Keratinocyte (primary cell): ENCODE measurements at regions not wholly inside any gene's neighbourhood (a gene's known extent, or its start where the extent isn't known, plus 50 kb on each side); places are given as distances from the start of the nearest gene placed in this dataset.

Experiments used
- DNase-seq: peaks from one replicate; pipeline ENCODE4 v3.0.0-alpha.2; 2011; ENCODE audit warnings: low read depth, missing footprints, low spot score
- FAIRE-seq: peaks from 2 replicates; lab custom pipeline; 2011; peaks lifted over from hg19 to GRCh38; lab: Jason Lieb, UNC
- H2AFZ ChIP-seq: 2 replicates; pipeline ENCODE4 v1.6.0; 2012; ENCODE audit warnings: low read length, control low read depth, inconsistent platforms; ENCODE audit not compliant: control insufficient read depth
- H3K27ac ChIP-seq: 2 replicates; pipeline ENCODE4 v1.5.1; 2011; ENCODE audit warnings: low read length; ENCODE audit not compliant: control insufficient read depth, insufficient read depth
- H3K27me3 ChIP-seq: 3 replicates; pipeline ENCODE4 v1.6.0; 2011; ENCODE audit warnings: low read length; ENCODE audit not compliant: control insufficient read depth, insufficient read depth; ENCODE audit errors: extremely low read depth
- H3K36me3 ChIP-seq, 2 experiments: 2 replicates in 1 of 2; 3 replicates in 1 of 2; pipeline ENCODE4 v1.5.1; 2011; ENCODE audit warnings: low read length in 2 of 2, mild to moderate bottlenecking in 1 of 2; ENCODE audit not compliant: control insufficient read depth in 2 of 2, insufficient read depth in 2 of 2; ENCODE audit errors: extremely low read depth in 1 of 2
- H3K4me1 ChIP-seq: 3 replicates; pipeline ENCODE4 v1.5.1; 2011; ENCODE audit warnings: low read length; ENCODE audit not compliant: control insufficient read depth, insufficient read depth; ENCODE audit errors: extremely low read depth
- H3K4me2 ChIP-seq: 3 replicates; pipeline ENCODE4 v1.6.0; 2011; ENCODE audit warnings: low read depth, low read length; ENCODE audit not compliant: control insufficient read depth, insufficient read depth; ENCODE audit errors: extremely low read depth
- H3K4me3 ChIP-seq, 3 experiments: fragments of 200-600 bp in 1 of 3; sonication (generic) in 1 of 3; 2 replicates in 2 of 3; 3 replicates in 1 of 3; pipeline ENCODE4 v1.5.1; 2011 to 2016; ENCODE audit warnings: low read length in 3 of 3, mild to moderate bottlenecking in 3 of 3, control low read depth in 2 of 3, inconsistent platforms in 1 of 3, low read depth in 1 of 3, mixed read lengths in 1 of 3, mixed run types in 1 of 3, moderate library complexity in 1 of 3; ENCODE audit not compliant: control insufficient read depth in 2 of 3, insufficient read depth in 2 of 3; ENCODE audit errors: extremely low read depth in 1 of 3
- H3K79me2 ChIP-seq: 2 replicates; pipeline ENCODE4 v1.6.0; 2012; ENCODE audit warnings: low read length; ENCODE audit not compliant: control insufficient read depth, insufficient read depth
- H3K9ac ChIP-seq: 3 replicates; pipeline ENCODE4 v1.6.0; 2011; ENCODE audit warnings: low read length; ENCODE audit not compliant: control insufficient read depth, insufficient read depth; ENCODE audit errors: extremely low read depth
- H3K9me1 ChIP-seq: 3 replicates; pipeline ENCODE4 v1.6.0; 2011; ENCODE audit warnings: low read length; ENCODE audit not compliant: control insufficient read depth, insufficient read depth; ENCODE audit errors: extremely low read depth
- H3K9me3 ChIP-seq: 2 replicates; pipeline ENCODE4 v1.5.1; 2012; ENCODE audit warnings: low read depth, low read length; ENCODE audit not compliant: control insufficient read depth
- H4K20me1 ChIP-seq: 3 replicates; pipeline ENCODE4 v1.6.0; 2011; ENCODE audit warnings: low read length; ENCODE audit not compliant: control insufficient read depth, insufficient read depth; ENCODE audit errors: extremely low read depth
- EZH2 ChIP-seq: IDR thresholded peaks from one replicate; pipeline ENCODE4 v1.6.1; 2012; ENCODE audit warnings: inconsistent platforms, mild to moderate bottlenecking, low read length, moderate library complexity
- dilution Hi-C: fragments of 300-500 bp; cut with MboI; formaldehyde crosslinking; loops from one replicate; pipeline ENCODE4 v1.7.0; 2020; ENCODE audit warnings: low sequenced_read_pairs; ENCODE audit not compliant: extremely low pct_ligation_motif_present
- TF ChIP-seq, protein P1 (sequence below), 3 experiments: IDR thresholded peaks in 1 of 3; conservative IDR thresholded peaks in 1 of 3; optimal IDR thresholded peaks in 1 of 3; 2 replicates in 2 of 3; 3 replicates in 1 of 3; pipeline versions ENCODE3 to v1.5.1; 2011; ENCODE audit warnings: low read length in 3 of 3, mild to moderate bottlenecking in 3 of 3, moderate library complexity in 2 of 3, control low read depth in 1 of 3, inconsistent platforms in 1 of 3; ENCODE audit not compliant: insufficient read depth in 2 of 3; ENCODE audit errors: extremely low read depth in 1 of 3

DNA sequence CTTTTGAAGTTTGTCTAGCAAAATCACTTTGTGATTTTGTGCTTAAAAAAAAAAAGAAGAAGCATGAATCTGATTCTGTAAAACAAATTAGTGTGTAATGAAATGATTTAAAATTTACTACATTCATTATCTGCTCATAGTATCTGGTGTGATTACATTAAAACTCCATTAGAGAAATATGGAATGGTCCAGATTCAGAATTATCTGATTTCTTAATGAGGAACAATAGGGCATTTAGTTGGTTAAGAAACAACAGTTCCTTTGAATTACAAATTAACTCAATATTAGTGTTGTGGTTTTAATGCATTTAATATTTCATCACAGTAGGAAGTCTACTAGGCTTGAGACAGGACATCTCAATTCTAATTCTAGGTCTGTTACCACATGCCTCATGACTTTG, 57.9 kb upstream of the PDHA1 start:
- Histone ChIP-seq H2AFZ (no peak overlapping the region), H3K9ac (no peak overlapping the region), H3K4me3 (no peak overlapping the region), H3K4me2 (no peak overlapping the region), H4K20me1 (no peaks in the 10 kb centered on the region), H3K27me3 (no peaks in the 10 kb centered on the region), H3K9me1 (no peaks in the 10 kb centered on the region), H3K27ac (no peak overlapping the region), H3K4me1 (no peaks in the 10 kb centered on the region), H3K79me2 (no peaks in the 10 kb centered on the region), H3K36me3 (no peaks in the 10 kb centered on the region), H3K9me3 (no peaks in the 10 kb centered on the region)
- TF ChIP-seq, protein P1, sequence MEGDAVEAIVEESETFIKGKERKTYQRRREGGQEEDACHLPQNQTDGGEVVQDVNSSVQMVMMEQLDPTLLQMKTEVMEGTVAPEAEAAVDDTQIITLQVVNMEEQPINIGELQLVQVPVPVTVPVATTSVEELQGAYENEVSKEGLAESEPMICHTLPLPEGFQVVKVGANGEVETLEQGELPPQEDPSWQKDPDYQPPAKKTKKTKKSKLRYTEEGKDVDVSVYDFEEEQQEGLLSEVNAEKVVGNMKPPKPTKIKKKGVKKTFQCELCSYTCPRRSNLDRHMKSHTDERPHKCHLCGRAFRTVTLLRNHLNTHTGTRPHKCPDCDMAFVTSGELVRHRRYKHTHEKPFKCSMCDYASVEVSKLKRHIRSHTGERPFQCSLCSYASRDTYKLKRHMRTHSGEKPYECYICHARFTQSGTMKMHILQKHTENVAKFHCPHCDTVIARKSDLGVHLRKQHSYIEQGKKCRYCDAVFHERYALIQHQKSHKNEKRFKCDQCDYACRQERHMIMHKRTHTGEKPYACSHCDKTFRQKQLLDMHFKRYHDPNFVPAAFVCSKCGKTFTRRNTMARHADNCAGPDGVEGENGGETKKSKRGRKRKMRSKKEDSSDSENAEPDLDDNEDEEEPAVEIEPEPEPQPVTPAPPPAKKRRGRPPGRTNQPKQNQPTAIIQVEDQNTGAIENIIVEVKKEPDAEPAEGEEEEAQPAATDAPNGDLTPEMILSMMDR (optimal IDR thresholded peaks at IDR 0.05 in 1 of 3, IDR thresholded peaks at IDR 0.05 in 1 of 3, conservative IDR thresholded peaks at IDR 0.05 in 1 of 3; ENCODE audit: extremely low read depth in 1 of 3, insufficient read depth in 2 of 3, low read length in 3 of 3), result no peak
- no peak for TF ChIP-seq EZH2
- dilution Hi-C loops, result no loop called here
- DNase-seq (no peak), FAIRE-seq (no peak)

DNA sequence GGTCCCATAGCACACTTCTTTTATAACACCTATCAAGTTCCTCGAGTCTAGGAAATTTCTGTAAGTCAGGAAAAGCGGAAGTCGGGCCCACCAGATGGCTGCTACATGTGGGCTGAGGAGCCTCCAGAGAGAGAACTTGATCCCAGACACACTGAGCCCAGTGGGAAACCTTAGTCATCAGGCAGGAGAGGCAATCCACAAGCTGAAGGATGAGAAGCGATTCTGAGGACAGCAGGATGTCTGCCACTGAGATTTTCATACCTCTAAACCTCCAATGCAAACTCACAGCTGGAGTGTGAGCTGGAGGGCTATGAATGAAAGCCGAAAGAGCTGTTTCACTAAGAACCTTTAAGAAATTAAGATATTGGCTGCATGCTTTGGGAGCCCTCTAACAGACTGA, 52.6 kb upstream of the PDHA1 start:
- H4K20me1 ChIP-seq, result no peaks in the 10 kb centered on the region
- dilution Hi-C loops, result no loop called here
- FAIRE-seq (no peak), DNase-seq (no peak)
- H3K9me1 ChIP-seq, result no peaks in the 10 kb centered on the region
- no peak for TF ChIP-seq EZH2
- TF ChIP-seq, protein P1 (optimal IDR thresholded peaks at IDR 0.05 in 1 of 3, IDR thresholded peaks at IDR 0.05 in 1 of 3, conservative IDR thresholded peaks at IDR 0.05 in 1 of 3; ENCODE audit: extremely low read depth in 1 of 3, insufficient read depth in 2 of 3, low read length in 3 of 3), result no peak
- H3K36me3 ChIP-seq, result no peaks in the 10 kb centered on the region
- H3K79me2 ChIP-seq, result no peaks in the 10 kb centered on the region
- H3K27me3 ChIP-seq, result no peaks in the 10 kb centered on the region
- H2AFZ ChIP-seq, result no peak overlapping the region
- no peaks in the 10 kb centered on the region for H3K4me1 ChIP-seq
- H3K9me3 ChIP-seq, result no peaks in the 10 kb centered on the region
- H3K27ac ChIP-seq, result no peak overlapping the region
- no peak overlapping the region for H3K4me2 ChIP-seq
- H3K4me3 ChIP-seq, result no peak overlapping the region
- no peak overlapping the region for H3K9ac ChIP-seq
